A549 (cell line): ENCODE measurements at regions not wholly inside any gene's neighbourhood (a gene's known extent, or its start where the extent isn't known, plus 50 kb on each side); places are given as distances from the start of the nearest gene placed in this dataset.

Experiments used
- ATAC-seq, 2 experiments: fragments of 200-7000 bp in 1 of 2; fragments of >200 bp in 1 of 2; cut with Nextera tagmentation in 1 of 2; cut with Tn5 transposase in 1 of 2; 3 replicates each; pipeline versions ENCODE4 v1.8.0 to v1.9.1; 2018 to 2020; ENCODE audit warnings: mild to moderate bottlenecking in 1 of 2, moderate library complexity in 1 of 2
- CTCF ChIA-PET: fragments of 300-600 bp; sonication (Branson Sonifier 250); formaldehyde crosslinking; extraction: SDS; loops from one replicate; lab custom pipeline; 2021; ENCODE audit warnings: antibody characterized with exemption, inconsistent platforms; lab: Yijun Ruan, JAX
- POLR2A ChIA-PET: fragments of 350-600 bp; formaldehyde crosslinking; extraction: SDS; loops from one replicate; lab custom pipeline; 2021; ENCODE audit warnings: antibody characterized with exemption, inconsistent platforms; lab: Yijun Ruan, JAX
- DNase-seq, 2 experiments: peaks; one replicate each; pipeline versions ENCODE4 v3.0.0 to v3.0.0-alpha.2; 2011 to 2016; ENCODE audit warnings: low read depth in 1 of 2, low spot score in 1 of 2
- FAIRE-seq: peaks from 2 replicates; lab custom pipeline; 2011; peaks lifted over from hg19 to GRCh38; lab: Jason Lieb, UNC
- H3K27ac ChIP-seq, 2 experiments: fragments of >200 bp; sonication (Bioruptor Twin); formaldehyde crosslinking; 3 replicates each; pipeline ENCODE4 v1.5.1; 2016 to 2017
- H3K4me1 ChIP-seq: fragments of >200 bp; sonication (Bioruptor Twin); formaldehyde crosslinking; 3 replicates; pipeline ENCODE4 v1.6.1; 2016
- H3K4me2 ChIP-seq: fragments of >200 bp; sonication (Bioruptor Twin); formaldehyde crosslinking; 3 replicates; pipeline ENCODE4 v1.6.1; 2016
- H3K4me3 ChIP-seq: fragments of >200 bp; sonication (Bioruptor Twin); formaldehyde crosslinking; 3 replicates; pipeline ENCODE4 v1.5.1; 2016
- H3K9me3 ChIP-seq: fragments of >200 bp; sonication (Bioruptor Twin); formaldehyde crosslinking; 3 replicates; pipeline ENCODE4 v1.6.1; 2016
- CBX2 ChIP-seq: fragments of 200-600 bp; sonication (generic); IDR thresholded peaks from 2 replicates; pipeline ENCODE4 v1.6.1; 2016; ENCODE audit warnings: low read depth, mild to moderate bottlenecking, borderline replicate concordance
- CTCF ChIP-seq: fragments of >200 bp; sonication (Bioruptor Twin); formaldehyde crosslinking; IDR thresholded peaks from 3 replicates; pipeline ENCODE4 v1.5.1; 2016
- E2F6 ChIP-seq: IDR thresholded peaks from 2 replicates; pipeline ENCODE4 v1.6.1; 2012; ENCODE audit warnings: low read depth, borderline replicate concordance
- EHF ChIP-seq: fragments of 250-450 bp; sonication (Bioruptor Pico); IDR thresholded peaks from 2 replicates; pipeline ENCODE4 v1.5.0; 2020; ENCODE audit warnings: mild to moderate bottlenecking
- ELK1 ChIP-seq: fragments of 150-350 bp; IDR thresholded peaks from 2 replicates; pipeline ENCODE4 v1.6.1; 2014; ENCODE audit warnings: low read depth, mild to moderate bottlenecking, low read length
- FOXS1 ChIP-seq: fragments of 250-450 bp; sonication (Bioruptor Pico); IDR thresholded peaks from 2 replicates; pipeline ENCODE4 v1.5.0; 2020; ENCODE audit warnings: mild to moderate bottlenecking, moderate library complexity
- GATA3 ChIP-seq: IDR thresholded peaks from 2 replicates; pipeline ENCODE4 v1.6.1; 2012; ENCODE audit warnings: borderline replicate concordance
- HOXA7 ChIP-seq: fragments of 250-450 bp; sonication (Bioruptor Pico); IDR thresholded peaks from 2 replicates; pipeline ENCODE4 v1.5.0; 2020; ENCODE audit warnings: mild to moderate bottlenecking, moderate library complexity
- HOXB13 ChIP-seq: fragments of 250-450 bp; sonication (Bioruptor Pico); IDR thresholded peaks from 2 replicates; pipeline ENCODE4 v1.5.0; 2020; ENCODE audit warnings: low read depth, mild to moderate bottlenecking, moderate library complexity
- HOXB5 ChIP-seq: fragments of 250-450 bp; sonication (Bioruptor Pico); IDR thresholded peaks from 2 replicates; pipeline ENCODE4 v1.5.0; 2020; ENCODE audit warnings: mild to moderate bottlenecking, moderate library complexity
- JUN ChIP-seq, 2 experiments: fragments of >200 bp; sonication (Bioruptor Twin); formaldehyde crosslinking; IDR thresholded peaks; 2 replicates in 1 of 2; 3 replicates in 1 of 2; pipeline ENCODE4 v1.6.1; 2016 to 2017
- JUNB ChIP-seq: fragments of >200 bp; sonication (Bioruptor Twin); formaldehyde crosslinking; IDR thresholded peaks from 2 replicates; pipeline ENCODE4 v1.6.1; 2016
- KDM5A ChIP-seq: fragments of 200-600 bp; sonication (generic); IDR thresholded peaks from 2 replicates; pipeline ENCODE4 v1.6.1; 2016; ENCODE audit warnings: antibody characterized with exemption, mild to moderate bottlenecking
- MAX ChIP-seq: IDR thresholded peaks from 2 replicates; pipeline ENCODE4 v1.6.1; 2012
- MAZ ChIP-seq: fragments of 150-350 bp; IDR thresholded peaks from 2 replicates; pipeline ENCODE4 v1.6.1; 2014; ENCODE audit warnings: antibody characterized with exemption, low read depth, low read length, borderline replicate concordance
- MYC ChIP-seq: IDR thresholded peaks from 2 replicates; pipeline ENCODE4 v1.6.1; 2012; ENCODE audit warnings: mild to moderate bottlenecking, inconsistent platforms, low read length, improper control_type of control experiment, borderline replicate concordance
- NFE2L2 ChIP-seq: fragments of 150-350 bp; conservative IDR thresholded peaks from 2 replicates; pipeline ENCODE4 v1.6.1; 2014; ENCODE audit warnings: low read length
- NR3C1 ChIP-seq: fragments of >200 bp; sonication (Bioruptor Twin); formaldehyde crosslinking; IDR thresholded peaks from 3 replicates; pipeline ENCODE4 v1.6.1; 2017
- POLR2A ChIP-seq: IDR thresholded peaks from 2 replicates; pipeline ENCODE4 v1.6.1; 2012; ENCODE audit warnings: mild to moderate bottlenecking, low read length
- RNF2 ChIP-seq: fragments of 200-600 bp; sonication (generic); IDR thresholded peaks from 2 replicates; pipeline ENCODE4 v1.6.1; 2016; ENCODE audit warnings: low read depth, mild to moderate bottlenecking, antibody characterized with exemption, moderate library complexity, borderline replicate concordance
- SMC3 ChIP-seq: fragments of >200 bp; sonication (Bioruptor Twin); formaldehyde crosslinking; IDR thresholded peaks from 3 replicates; pipeline ENCODE4 v1.6.1; 2018; ENCODE audit warnings: inconsistent platforms
- SREBF2 ChIP-seq: fragments of 450-650 bp; IDR thresholded peaks from 2 replicates; pipeline ENCODE4 v1.6.1; 2014; ENCODE audit warnings: mild to moderate bottlenecking, moderate library complexity
- TFCP2L1 ChIP-seq: fragments of 250-450 bp; sonication (Bioruptor Pico); IDR thresholded peaks from 2 replicates; pipeline ENCODE4 v1.5.0; 2021; ENCODE audit warnings: mild to moderate bottlenecking
- TP53 ChIP-seq: fragments of 250-450 bp; sonication (Bioruptor Pico); IDR thresholded peaks from 2 replicates; pipeline ENCODE4 v1.5.0; 2021; ENCODE audit warnings: mild to moderate bottlenecking, moderate library complexity
- USF2 ChIP-seq: fragments of 450-650 bp; IDR thresholded peaks from 2 replicates; pipeline ENCODE4 v1.6.1; 2014; ENCODE audit warnings: antibody characterized with exemption
- ZC3H11A ChIP-seq: fragments of 450-650 bp; IDR thresholded peaks from 2 replicates; pipeline ENCODE4 v1.6.1; 2014; ENCODE audit warnings: antibody characterized with exemption, mild to moderate bottlenecking
- ZNF302 ChIP-seq: fragments of 250-450 bp; sonication (Bioruptor Pico); IDR thresholded peaks from 2 replicates; pipeline ENCODE4 v1.9.0; 2021; ENCODE audit warnings: inconsistent platforms, mild to moderate bottlenecking, moderate library complexity
- WGBS: methylation state at CpG from one replicate; pipeline ENCODE4 v1.1.6; 2017; ENCODE audit errors: missing lambda C conversion rate; 5-methylcytosine and 5-hydroxymethylcytosine counted together

DNA sequence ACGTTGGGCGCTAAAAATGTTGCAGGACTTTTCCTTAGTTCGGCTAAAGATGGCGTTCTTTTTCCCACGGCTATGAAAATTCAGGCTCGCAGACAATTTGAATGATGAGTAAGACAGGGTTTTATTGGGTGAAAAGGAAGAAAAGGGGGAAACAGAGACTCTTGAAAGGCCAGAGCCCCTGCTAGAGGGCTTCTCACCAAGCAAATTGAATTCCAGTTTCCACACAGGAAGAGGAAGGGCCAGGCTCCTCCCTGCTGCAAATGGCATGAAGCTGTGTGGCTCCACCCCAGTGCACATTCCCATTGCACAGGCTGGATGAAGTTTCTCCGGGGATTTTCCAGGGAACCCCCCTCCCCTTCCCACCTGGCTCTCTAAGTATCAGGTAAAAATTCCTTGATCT is 210.9 kb downstream of the KLHL4 start:
- no peaks in the 10 kb centered on the region for H3K4me1 ChIP-seq
- TF ChIP-seq MAX = no peak
- TF ChIP-seq HOXB5 (CRISPR knock-in tag) = no peak
- TF ChIP-seq ELK1 = no peak
- no peak for TF ChIP-seq RNF2
- no peak for TF ChIP-seq E2F6
- TF ChIP-seq ZNF302 (CRISPR knock-in tag) = no peak
- 63% methylated on average over 7 of the region's 7 CpGs for WGBS
- ChIA-PET POLR2A (interaction anchor here (0.7 kb wide), 1 partner anchor 31 kb away, joined by 3 read pairs; no protein-coding TSS in a partner anchor), CTCF (no interaction called here)
- ATAC-seq = no peak
- H3K27ac ChIP-seq = no peak overlapping the region
- DNase-seq = no peak
- no peak for FAIRE-seq
- no peaks in the 10 kb centered on the region for H3K9me3 ChIP-seq
- H3K4me3 ChIP-seq = no peak overlapping the region
- H3K4me2 ChIP-seq = no peak overlapping the region

- Histone ChIP-seq H3K9me3 (no peaks in the 10 kb centered on the region), H3K4me1 (no peaks in the 10 kb centered on the region), H3K27ac (no peak overlapping the region), H3K4me3 (no peak overlapping the region), H3K4me2 (no peak overlapping the region)
- ChIA-PET POLR2A (no interaction called here), CTCF (no interaction called here)
- no peak for DNase-seq
- TF ChIP-seq HOXB5 (CRISPR knock-in tag) (no peak), HOXB13 (CRISPR knock-in tag) (no peak), ZC3H11A (no peak), E2F6 (no peak), HOXA7 (no peak), USF2 (no peak), FOXS1 (CRISPR knock-in tag) (no peak)
- no peak for ATAC-seq
- FAIRE-seq = no peak
Measured at GRCh38 chrX:87732133-87732532, 214.5 kb downstream of the KLHL4 start.

- WGBS = 5% methylated on average over 2 of the region's 2 CpGs
- DNase-seq (no peak), ATAC-seq (no peak), FAIRE-seq (no peak)
- no peak overlapping the region for H3K4me3 ChIP-seq
- CTCF ChIA-PET = no interaction called here
- POLR2A ChIA-PET = no interaction called here
- H3K4me1 ChIP-seq = no peaks in the 10 kb centered on the region
- no peaks in the 10 kb centered on the region for H3K9me3 ChIP-seq
- no peak overlapping the region for H3K4me2 ChIP-seq
- no peak for TF ChIP-seq RNF2
- no peak for TF ChIP-seq NR3C1
- TF ChIP-seq TP53 = no peak
- no peak for TF ChIP-seq JUNB
- no peak for TF ChIP-seq GATA3
- TF ChIP-seq SMC3 = no peak
- TF ChIP-seq MAZ = no peak
- TF ChIP-seq USF2 = no peak
- no peak for TF ChIP-seq JUN (IDR thresholded peaks at IDR 0.05)
- no peak for TF ChIP-seq KDM5A
- TF ChIP-seq CBX2 = no peak
- no peak for TF ChIP-seq MAX
- no peak for TF ChIP-seq NFE2L2
- no peak for TF ChIP-seq POLR2A
- no peak for TF ChIP-seq EHF (CRISPR knock-in tag)
- no peak for TF ChIP-seq TFCP2L1
- TF ChIP-seq SREBF2 = no peak
- no peak for TF ChIP-seq CTCF
- TF ChIP-seq MYC = no peak
- H3K27ac ChIP-seq = no peak overlapping the region
Measured at GRCh38 chrX:87736576-87736975, 219.0 kb downstream of the KLHL4 start.
